ENCODE measurements at regions not wholly inside any gene's neighbourhood (a gene's known extent, or its start where the extent isn't known, plus 50 kb on each side); places are given as distances from the start of the nearest gene placed in this dataset.

DNA sequence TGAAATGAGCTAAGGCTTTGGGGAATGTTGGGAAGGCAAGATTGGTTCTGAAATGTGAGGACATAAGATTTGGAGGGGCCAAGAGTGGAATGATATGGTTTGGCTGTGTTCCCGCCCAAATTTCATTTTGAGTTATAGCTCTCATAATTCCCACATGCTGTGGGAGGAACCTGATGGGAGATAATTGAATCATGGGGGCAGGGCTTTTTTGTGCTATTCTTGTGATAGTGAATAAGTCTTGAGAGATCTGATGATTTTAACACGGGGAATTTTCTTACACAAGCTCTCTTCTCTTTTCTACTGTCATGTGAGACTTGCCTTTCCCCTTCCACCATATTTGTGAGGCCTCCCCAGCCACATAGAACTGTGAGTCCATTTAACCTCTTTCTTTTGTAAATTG is 157.6 kb upstream of the C1QTNF7 start:
- POLR2A ChIA-PET = no interaction called here
- Mint-ChIP-seq H3K27me3 (no peaks in the 10 kb centered on the region), H3K4me1 (ENCODE audit: low read depth) (no peaks in the 10 kb centered on the region), H3K9me3 (peaks cover 26% of the 10 kb centered on the region), H3K36me3 (ENCODE audit: low read depth) (peaks cover 7% of the 10 kb centered on the region), H3K4me3 (no peak overlapping the region), H3K27ac (no peak overlapping the region)
- TF ChIP-seq, protein P1, sequence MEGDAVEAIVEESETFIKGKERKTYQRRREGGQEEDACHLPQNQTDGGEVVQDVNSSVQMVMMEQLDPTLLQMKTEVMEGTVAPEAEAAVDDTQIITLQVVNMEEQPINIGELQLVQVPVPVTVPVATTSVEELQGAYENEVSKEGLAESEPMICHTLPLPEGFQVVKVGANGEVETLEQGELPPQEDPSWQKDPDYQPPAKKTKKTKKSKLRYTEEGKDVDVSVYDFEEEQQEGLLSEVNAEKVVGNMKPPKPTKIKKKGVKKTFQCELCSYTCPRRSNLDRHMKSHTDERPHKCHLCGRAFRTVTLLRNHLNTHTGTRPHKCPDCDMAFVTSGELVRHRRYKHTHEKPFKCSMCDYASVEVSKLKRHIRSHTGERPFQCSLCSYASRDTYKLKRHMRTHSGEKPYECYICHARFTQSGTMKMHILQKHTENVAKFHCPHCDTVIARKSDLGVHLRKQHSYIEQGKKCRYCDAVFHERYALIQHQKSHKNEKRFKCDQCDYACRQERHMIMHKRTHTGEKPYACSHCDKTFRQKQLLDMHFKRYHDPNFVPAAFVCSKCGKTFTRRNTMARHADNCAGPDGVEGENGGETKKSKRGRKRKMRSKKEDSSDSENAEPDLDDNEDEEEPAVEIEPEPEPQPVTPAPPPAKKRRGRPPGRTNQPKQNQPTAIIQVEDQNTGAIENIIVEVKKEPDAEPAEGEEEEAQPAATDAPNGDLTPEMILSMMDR (IDR thresholded peaks at IDR 0.05) = no peak
- ATAC-seq (no peak), DNase-seq (no peak)
- intact Hi-C loops (cut with micrococcal nuclease) = no loop called here
- CTCF ChIA-PET = no interaction called here

DNA sequence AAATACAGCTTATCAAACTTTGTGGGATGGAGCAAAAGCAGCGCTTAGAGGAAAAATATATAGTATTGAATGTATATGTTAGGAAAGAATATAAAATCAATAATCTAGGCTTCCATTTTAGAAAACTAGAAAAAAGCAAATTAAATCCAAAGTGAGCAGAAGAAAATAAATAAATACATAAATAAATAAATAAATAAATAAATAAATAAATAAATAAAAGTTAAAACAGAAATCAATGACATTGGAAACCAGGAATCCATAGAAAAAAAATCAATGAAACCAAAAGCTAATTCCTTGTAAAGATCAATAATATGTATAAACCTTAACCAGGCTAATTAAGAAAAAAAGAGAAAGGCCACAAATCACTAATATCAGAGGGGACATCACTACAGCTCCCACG is 141.8 kb upstream of the C1QTNF7 start:
- no peaks in the 10 kb centered on the region for H3K4me1 Mint-ChIP-seq (ENCODE audit: low read depth)
- H3K9me3 Mint-ChIP-seq = no peaks in the 10 kb centered on the region
- ChIA-PET POLR2A (interaction anchor here (0.9 kb wide), 1 partner anchor 127 kb away, joined by 3 read pairs; no protein-coding TSS in a partner anchor), CTCF (no interaction called here)
- no peaks in the 10 kb centered on the region for H3K36me3 Mint-ChIP-seq (ENCODE audit: low read depth)
- no peak overlapping the region for H3K27ac Mint-ChIP-seq
- DNase-seq = no peak
- TF ChIP-seq, protein P1 (IDR thresholded peaks at IDR 0.05) = no peak
- no peak overlapping the region for H3K4me3 Mint-ChIP-seq
- H3K27me3 Mint-ChIP-seq = no peaks in the 10 kb centered on the region
- no peak for ATAC-seq
- intact Hi-C loops (cut with micrococcal nuclease) = no loop called here

DNA sequence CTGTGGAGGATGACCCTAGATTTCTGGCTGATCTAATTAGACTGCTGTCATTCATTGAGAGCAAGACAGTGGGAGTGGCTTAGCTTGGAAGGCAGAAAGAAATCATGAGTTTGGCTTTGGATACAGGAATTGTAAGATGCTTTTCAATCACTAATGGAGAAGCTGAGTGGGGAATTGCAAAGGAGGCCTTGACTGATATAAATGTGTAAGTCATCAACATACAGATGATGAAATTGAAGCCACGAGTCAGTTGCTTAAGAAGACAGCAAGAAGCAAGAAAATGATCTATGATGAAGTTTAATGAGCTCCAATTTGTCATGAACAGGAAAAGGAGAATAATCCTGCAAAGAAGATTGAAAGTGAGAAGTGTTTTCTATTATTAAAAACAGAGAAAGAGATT is 136.7 kb upstream of the C1QTNF7 start:
- no peak for DNase-seq
- Mint-ChIP-seq H3K9me3 (no peaks in the 10 kb centered on the region), H3K36me3 (ENCODE audit: low read depth) (no peaks in the 10 kb centered on the region), H3K27me3 (no peaks in the 10 kb centered on the region), H3K4me3 (no peak overlapping the region), H3K27ac (no peak overlapping the region), H3K4me1 (ENCODE audit: low read depth) (no peaks in the 10 kb centered on the region)
- TF ChIP-seq, protein P1 (IDR thresholded peaks at IDR 0.05) = no peak
- intact Hi-C loops (cut with micrococcal nuclease) = no loop called here
- CTCF ChIA-PET = no interaction called here
- no peak for ATAC-seq
- POLR2A ChIA-PET = interaction anchor here (0.7 kb wide), 1 partner anchor 973 kb away, joined by 3 read pairs; no protein-coding TSS in a partner anchor

DNA sequence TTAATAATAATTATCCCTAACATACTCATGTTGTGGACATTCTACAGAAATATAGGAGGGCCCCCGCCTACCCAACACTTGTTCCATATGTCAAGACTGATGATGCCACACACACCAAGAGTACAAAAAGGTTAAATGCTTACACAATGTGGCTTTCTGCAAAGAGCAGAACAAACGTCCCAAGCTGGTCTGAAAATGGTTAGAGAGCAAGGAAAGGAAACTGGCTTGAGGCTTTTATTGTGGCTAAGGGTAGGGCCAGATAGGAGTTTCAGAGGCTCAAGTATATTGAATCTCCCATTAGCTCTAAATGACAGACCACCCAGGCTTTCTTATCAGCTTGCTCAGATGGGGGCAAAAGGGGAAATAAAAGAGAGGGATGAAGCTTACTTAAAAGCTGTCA is 134.1 kb upstream of the C1QTNF7 start:
- intact Hi-C loops (cut with micrococcal nuclease) = no loop called here
- ChIA-PET CTCF (no interaction called here), POLR2A (interaction anchor here (0.6 kb wide), 1 partner anchor 91 kb away, joined by 3 read pairs; no protein-coding TSS in a partner anchor)

DNA sequence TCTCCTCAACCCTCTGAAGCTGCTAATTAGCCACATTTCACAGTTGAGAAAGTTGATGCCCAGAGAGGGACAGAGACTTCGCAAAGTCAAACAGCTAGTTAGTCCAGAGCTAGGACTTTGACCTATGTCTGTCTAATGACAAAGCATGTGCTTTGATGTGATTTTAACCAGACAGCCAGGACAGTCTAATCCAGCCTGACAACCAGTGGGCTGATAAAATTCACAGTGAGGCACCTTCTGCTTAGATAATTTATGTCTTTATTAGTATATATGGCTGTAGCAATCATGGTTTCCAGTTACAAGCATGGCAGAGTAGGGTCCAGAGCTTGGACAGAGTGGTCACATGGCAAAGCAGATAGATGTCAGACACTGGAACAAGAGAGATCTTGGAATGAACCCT is 133.6 kb upstream of the C1QTNF7 start:
- H3K4me3 Mint-ChIP-seq = no peak overlapping the region
- intact Hi-C loops (cut with micrococcal nuclease) = no loop called here
- ATAC-seq = no peak
- H3K27ac Mint-ChIP-seq = no peak overlapping the region
- no peaks in the 10 kb centered on the region for H3K9me3 Mint-ChIP-seq
- TF ChIP-seq, protein P1 (IDR thresholded peaks at IDR 0.05) = no peak
- CTCF ChIA-PET = no interaction called here
- DNase-seq = no peak
- no peaks in the 10 kb centered on the region for H3K27me3 Mint-ChIP-seq
- no peaks in the 10 kb centered on the region for H3K4me1 Mint-ChIP-seq (ENCODE audit: low read depth)
- no peaks in the 10 kb centered on the region for H3K36me3 Mint-ChIP-seq (ENCODE audit: low read depth)
- POLR2A ChIA-PET = no interaction called here

More for the DNA sequence above, 134.1 kb upstream of the C1QTNF7 start:
- Mint-ChIP-seq H3K36me3 (ENCODE audit: low read depth) (no peaks in the 10 kb centered on the region), H3K4me3 (no peak overlapping the region), H3K27ac (no peak overlapping the region), H3K9me3 (no peaks in the 10 kb centered on the region), H3K4me1 (ENCODE audit: low read depth) (no peaks in the 10 kb centered on the region), H3K27me3 (no peaks in the 10 kb centered on the region)
- ATAC-seq (no peak), DNase-seq (no peak)
- TF ChIP-seq, protein P1 (IDR thresholded peaks at IDR 0.05) = no peak
